G401.6 (cell line): ENCODE measurements at regions not wholly inside any gene's neighbourhood (a gene's known extent, or its start where the extent isn't known, plus 50 kb on each side); places are given as distances from the start of the nearest gene placed in this dataset.

Source experiments
- FAIRE-seq: peaks from 2 replicates; lab custom pipeline; 2012; peaks lifted over from hg19 to GRCh38; lab: Jason Lieb, UNC

- FAIRE-seq: no peak
These were observed 82.5 kb upstream of the ATF3 start for GRCh38 chr1:212526111-212526491.

GRCh38 chr1:212528501-212528900, 80.1 kb upstream of the ATF3 start:
- no peak for FAIRE-seq

GRCh38 chr1:212529211-212529741, 79.3 kb upstream of the ATF3 start:
- FAIRE-seq: peak; percentile 52

- no peak for FAIRE-seq
These were observed 77.3 kb upstream of the ATF3 start for GRCh38 chr1:212531267-212531666.

GRCh38 chr1:212531796-212532195, 76.8 kb upstream of the ATF3 start:
- no peak for FAIRE-seq

- FAIRE-seq: no peak
These were observed 76.0 kb upstream of the ATF3 start for GRCh38 chr1:212532469-212533147.

GRCh38 chr1:212533148-212533517, 75.4 kb upstream of the ATF3 start:
- no peak for FAIRE-seq

- no peak for FAIRE-seq
These were observed 72.0 kb upstream of the ATF3 start for GRCh38 chr1:212536586-212536985.

GRCh38 chr1:212537610-212538009, 71.0 kb upstream of the ATF3 start:
- peak; percentile 53 for FAIRE-seq

GRCh38 chr1:212539737-212540430, 68.7 kb upstream of the ATF3 start:
- no peak for FAIRE-seq

- no peak for FAIRE-seq
These were observed 65.8 kb upstream of the ATF3 start for GRCh38 chr1:212542761-212543187.

- no peak for FAIRE-seq
These were observed 64.5 kb upstream of the ATF3 start for GRCh38 chr1:212544110-212544509.

- FAIRE-seq: no peak
These were observed 62.5 kb upstream of the ATF3 start for GRCh38 chr1:212545941-212546635.

GRCh38 chr1:212549503-212550017, 59.0 kb upstream of the ATF3 start:
- FAIRE-seq: no peak

GRCh38 chr1:212551929-212552328, 56.6 kb upstream of the ATF3 start:
- no peak for FAIRE-seq

GRCh38 chr1:212553676-212554075, 54.9 kb upstream of the ATF3 start:
- no peak for FAIRE-seq

- FAIRE-seq: no peak
These were observed 54.2 kb upstream of the ATF3 start for GRCh38 chr1:212554401-212554800.

GRCh38 chr1:212555426-212555825, 53.1 kb upstream of the ATF3 start:
- FAIRE-seq: no peak

- no peak for FAIRE-seq
These were observed 51.6 kb upstream of the ATF3 start for GRCh38 chr1:212556822-212557549.

- FAIRE-seq: no peak
These were observed 50.5 kb upstream of the ATF3 start for GRCh38 chr1:212557739-212558692.
